ENCODE measurements at regions not wholly inside any gene's neighbourhood (a gene's known extent, or its start where the extent isn't known, plus 50 kb on each side); places are given as distances from the start of the nearest gene placed in this dataset.

DNA sequence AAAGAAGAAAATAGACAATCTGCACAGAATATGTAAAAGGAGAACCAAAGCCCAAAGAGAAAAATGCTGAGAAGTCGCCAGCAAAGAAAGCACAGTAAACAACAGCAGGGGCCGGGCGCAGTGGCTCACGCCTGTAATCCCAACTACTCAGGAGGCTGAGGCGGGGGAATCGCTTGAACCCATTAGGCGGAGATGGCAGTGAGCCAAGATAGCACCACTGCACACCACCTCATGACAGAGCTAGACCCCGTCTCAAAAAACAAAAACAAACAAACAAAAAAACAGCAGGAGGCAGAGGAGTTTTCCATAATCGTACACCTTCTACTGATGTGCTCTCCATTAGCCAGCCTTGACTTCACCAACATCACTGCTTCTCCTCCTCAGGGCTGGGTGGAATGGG, 153.2 kb downstream of the LYPLAL1 start:
- Histone ChIP-seq H3K4me3 (no peak overlapping the region), H3K9me3 (replicated peaks in 1 of 3) (no peaks in the 10 kb centered on the region), H3K27me3 (no peaks in the 10 kb centered on the region), H3K36me3 (replicated peaks in 1 of 2) (no peaks in the 10 kb centered on the region), H3K4me1 (replicated peaks in 1 of 2) (peaks cover 0 to 4% of the 10 kb centered on the region in 2 donors), H3K27ac (no peak overlapping the region)
- intact Hi-C loops (cut with DNase I): no loop called here
- TF ChIP-seq, protein P1, sequence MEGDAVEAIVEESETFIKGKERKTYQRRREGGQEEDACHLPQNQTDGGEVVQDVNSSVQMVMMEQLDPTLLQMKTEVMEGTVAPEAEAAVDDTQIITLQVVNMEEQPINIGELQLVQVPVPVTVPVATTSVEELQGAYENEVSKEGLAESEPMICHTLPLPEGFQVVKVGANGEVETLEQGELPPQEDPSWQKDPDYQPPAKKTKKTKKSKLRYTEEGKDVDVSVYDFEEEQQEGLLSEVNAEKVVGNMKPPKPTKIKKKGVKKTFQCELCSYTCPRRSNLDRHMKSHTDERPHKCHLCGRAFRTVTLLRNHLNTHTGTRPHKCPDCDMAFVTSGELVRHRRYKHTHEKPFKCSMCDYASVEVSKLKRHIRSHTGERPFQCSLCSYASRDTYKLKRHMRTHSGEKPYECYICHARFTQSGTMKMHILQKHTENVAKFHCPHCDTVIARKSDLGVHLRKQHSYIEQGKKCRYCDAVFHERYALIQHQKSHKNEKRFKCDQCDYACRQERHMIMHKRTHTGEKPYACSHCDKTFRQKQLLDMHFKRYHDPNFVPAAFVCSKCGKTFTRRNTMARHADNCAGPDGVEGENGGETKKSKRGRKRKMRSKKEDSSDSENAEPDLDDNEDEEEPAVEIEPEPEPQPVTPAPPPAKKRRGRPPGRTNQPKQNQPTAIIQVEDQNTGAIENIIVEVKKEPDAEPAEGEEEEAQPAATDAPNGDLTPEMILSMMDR (IDR thresholded peaks at IDR 0.05): no peak
- no peak for TF ChIP-seq POLR2A (IDR thresholded peaks at IDR 0.05)
- DNase-seq: no peak
- WGBS, 4 donors: 91 to 93% (median 93%) methylated on average over 9 of the region's 9 CpGs

DNA sequence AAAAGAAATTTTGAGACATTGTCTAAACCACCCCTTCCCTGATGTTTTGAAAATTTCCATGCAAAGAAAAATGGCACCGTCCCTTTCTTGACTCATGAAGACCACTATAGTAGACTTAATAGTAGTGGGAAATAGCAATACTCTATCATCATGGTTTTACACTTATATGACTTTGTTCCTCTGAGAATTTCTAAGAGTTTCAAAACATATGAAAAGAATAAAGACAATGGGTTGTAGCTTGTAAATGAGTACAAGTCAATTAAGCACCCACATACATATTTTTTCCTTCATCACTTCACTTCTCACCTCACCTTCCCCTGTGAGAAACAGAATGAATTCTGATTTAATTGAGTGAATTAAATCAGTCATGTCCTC, 151.7 kb downstream of the LYPLAL1 start:
- no peak overlapping the region for H3K27ac ChIP-seq
- intact Hi-C loops (cut with DNase I): no loop called here
- H3K36me3 ChIP-seq (replicated peaks in 1 of 2): no peaks in the 10 kb centered on the region
- no peaks in the 10 kb centered on the region for H3K27me3 ChIP-seq
- no peak for DNase-seq
- 89 to 100% (median 97%) methylated on average over 1 of the region's 1 CpG for WGBS, 4 donors
- TF ChIP-seq POLR2A (IDR thresholded peaks at IDR 0.05): no peak
- TF ChIP-seq, protein P1 (IDR thresholded peaks at IDR 0.05): no peak
- no peak overlapping the region for H3K4me3 ChIP-seq
- no peaks in the 10 kb centered on the region for H3K4me1 ChIP-seq (replicated peaks in 1 of 2)
- H3K9me3 ChIP-seq (replicated peaks in 1 of 3): no peaks in the 10 kb centered on the region

DNA sequence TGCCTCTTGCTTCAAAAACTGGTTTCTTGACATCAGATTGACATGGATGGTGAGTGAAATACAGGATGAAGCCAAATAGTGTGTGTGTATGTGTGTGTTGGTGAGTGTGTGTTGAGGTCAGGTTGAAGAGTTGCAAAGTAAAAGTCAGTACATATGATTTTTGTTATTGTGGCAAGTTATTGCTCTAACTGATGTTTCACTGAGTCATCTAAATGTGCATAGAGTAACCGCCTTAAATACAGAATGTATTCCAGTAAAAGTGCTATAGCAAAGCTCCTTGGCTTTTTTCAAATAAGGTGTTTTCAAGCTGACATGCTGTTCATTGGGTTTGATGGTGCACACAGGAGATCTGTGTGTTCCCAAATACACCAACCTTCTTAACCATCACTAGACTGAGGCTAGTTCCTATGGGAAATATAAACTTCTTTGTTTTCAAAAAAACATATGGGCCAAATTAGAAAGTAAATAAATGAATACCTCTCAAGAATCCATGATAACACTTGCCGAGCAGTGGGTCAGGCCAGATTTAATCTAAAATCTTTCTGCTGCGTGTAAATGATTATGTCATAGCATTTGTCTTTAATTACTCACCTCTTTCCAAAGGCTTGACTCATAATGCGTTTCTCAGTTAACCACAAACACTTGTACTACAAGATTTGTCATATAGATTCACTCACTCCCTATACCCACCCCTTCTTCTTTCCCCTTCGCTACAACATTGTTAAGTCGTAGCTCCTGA, 151.1 kb downstream of the LYPLAL1 start:
- H3K27ac ChIP-seq: no peak overlapping the region
- H3K36me3 ChIP-seq (replicated peaks in 1 of 2): no peaks in the 10 kb centered on the region
- WGBS, 4 donors: 90 to 95% (median 92%) methylated on average over 6 of the region's 6 CpGs
- intact Hi-C loops (cut with DNase I): no loop called here
- no peak for DNase-seq
- no peaks in the 10 kb centered on the region for H3K9me3 ChIP-seq (replicated peaks in 1 of 3)
- H3K27me3 ChIP-seq: no peaks in the 10 kb centered on the region
- no peak overlapping the region for H3K4me3 ChIP-seq
- TF ChIP-seq POLR2A (IDR thresholded peaks at IDR 0.05): no peak
- TF ChIP-seq, protein P1 (IDR thresholded peaks at IDR 0.05): no peak
- no peaks in the 10 kb centered on the region for H3K4me1 ChIP-seq (replicated peaks in 1 of 2)

DNA sequence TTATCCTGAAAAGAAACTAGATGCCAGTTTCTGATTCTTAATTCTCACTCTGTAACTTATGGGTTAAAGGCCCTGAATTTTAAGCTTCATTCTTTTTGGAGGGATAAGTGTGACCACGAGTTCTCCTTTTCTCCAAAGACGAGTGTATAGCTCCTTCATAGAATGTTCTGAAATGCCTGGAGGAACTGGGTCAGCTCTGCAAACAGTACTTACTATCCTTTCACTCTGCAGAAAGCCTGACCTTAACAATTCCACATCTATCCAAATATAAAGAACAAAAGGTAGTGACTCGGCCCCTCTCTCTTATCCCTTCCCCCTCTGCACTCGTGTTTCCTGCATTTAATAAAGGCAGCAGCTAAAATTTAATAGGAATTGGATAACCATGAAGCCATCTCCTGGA, 150.5 kb downstream of the LYPLAL1 start:
- intact Hi-C loops (cut with DNase I): no loop called here
- no peak overlapping the region for H3K27ac ChIP-seq
- no peak overlapping the region for H3K4me3 ChIP-seq
- 35 to 49% (median 39%) methylated on average over 4 of the region's 4 CpGs for WGBS, 4 donors
- H3K27me3 ChIP-seq: no peaks in the 10 kb centered on the region
- no peaks in the 10 kb centered on the region for H3K9me3 ChIP-seq (replicated peaks in 1 of 3)
- H3K36me3 ChIP-seq (replicated peaks in 1 of 2): no peaks in the 10 kb centered on the region
- TF ChIP-seq, protein P1 (IDR thresholded peaks at IDR 0.05): no peak
- TF ChIP-seq POLR2A (IDR thresholded peaks at IDR 0.05): no peak
- no peaks in the 10 kb centered on the region for H3K4me1 ChIP-seq (replicated peaks in 1 of 2)
- no peak for DNase-seq

Measured in adrenal gland (tissue), 9 donors.